HFFc6 (cell line): ENCODE measurements at regions not wholly inside any gene's neighbourhood (a gene's known extent, or its start where the extent isn't known, plus 50 kb on each side); places are given as distances from the start of the nearest gene placed in this dataset.
"Not testable (repeated sequence)": the region's sequence is repeated elsewhere in the genome, so short reads cannot be mapped to it uniquely, and the experiment has no call there.

ENCODE experiments used
- DNase-seq: peaks from one replicate; pipeline ENCODE4 v3.0.0-alpha.2; 2018
- H3K27ac Mint-ChIP-seq: 2 replicates; pipeline ENCODE4 v1.8.0; 2020; ENCODE audit warnings: mild to moderate bottlenecking, mixed read lengths
- H3K27me3 Mint-ChIP-seq: 2 replicates; pipeline ENCODE4 v1.8.0; 2021; ENCODE audit warnings: mild to moderate bottlenecking, moderate library complexity, mixed read lengths; ENCODE audit not compliant: insufficient read depth
- H3K36me3 Mint-ChIP-seq: 2 replicates; pipeline ENCODE4 v1.8.0; 2021; ENCODE audit warnings: low read depth, mixed read lengths
- H3K4me1 Mint-ChIP-seq: 2 replicates; pipeline ENCODE4 v1.8.0; 2020; ENCODE audit warnings: low read depth, mixed read lengths
- H3K4me3 Mint-ChIP-seq: 2 replicates; pipeline ENCODE4 v1.8.0; 2020; ENCODE audit warnings: mild to moderate bottlenecking, moderate library complexity, mixed read lengths
- H3K9me3 Mint-ChIP-seq: 2 replicates; pipeline ENCODE4 v1.8.0; 2020; ENCODE audit warnings: mild to moderate bottlenecking, mixed read lengths
- CTCF ChIP-seq: fragments of 200-600 bp; sonication (generic); IDR thresholded peaks from 2 replicates; pipeline ENCODE4 v1.5.0; 2021; ENCODE audit warnings: antibody characterized with exemption, mild to moderate bottlenecking

- no peak for TF ChIP-seq CTCF
- no peak for DNase-seq
- H3K36me3 Mint-ChIP-seq: no peaks in the 10 kb centered on the region
- no peaks in the 10 kb centered on the region for H3K9me3 Mint-ChIP-seq
- no peak overlapping the region for H3K4me3 Mint-ChIP-seq
- H3K27me3 Mint-ChIP-seq: no peaks in the 10 kb centered on the region; the same call in 1 of the 2 replicates
- H3K27ac Mint-ChIP-seq: no peak overlapping the region
- H3K4me1 Mint-ChIP-seq: no peaks in the 10 kb centered on the region
Observed at GRCh38 chrX:96591421-96591820, 93.2 kb upstream of the DIAPH2 start.

- not testable (repeated sequence) for H3K4me3 Mint-ChIP-seq, H3K36me3 Mint-ChIP-seq, H3K9me3 Mint-ChIP-seq, H3K27me3 Mint-ChIP-seq, DNase-seq, H3K4me1 Mint-ChIP-seq, H3K27ac Mint-ChIP-seq
Observed at GRCh38 chrX:96597847-96598246, 86.8 kb upstream of the DIAPH2 start.

- peak; percentile 35 for DNase-seq
- H3K9me3 Mint-ChIP-seq: no peaks in the 10 kb centered on the region
- no peak overlapping the region for H3K4me3 Mint-ChIP-seq
- H3K27me3 Mint-ChIP-seq: no peaks in the 10 kb centered on the region
- no peaks in the 10 kb centered on the region for H3K4me1 Mint-ChIP-seq
- TF ChIP-seq CTCF: no peak
- H3K27ac Mint-ChIP-seq: no peak overlapping the region
- H3K36me3 Mint-ChIP-seq: no peaks in the 10 kb centered on the region
Observed at GRCh38 chrX:96611619-96612362, 72.9 kb upstream of the DIAPH2 start.

GRCh38 chrX:96615448-96615847 lies 69.2 kb upstream of the DIAPH2 start:
- no peak for TF ChIP-seq CTCF
- Mint-ChIP-seq H3K9me3 (no peaks in the 10 kb centered on the region), H3K4me3 (no peak overlapping the region), H3K27me3 (no peaks in the 10 kb centered on the region), H3K4me1 (peaks cover 8% of the 10 kb centered on the region; the same call in 1 of the 2 replicates), H3K27ac (no peak overlapping the region), H3K36me3 (no peaks in the 10 kb centered on the region)
- DNase-seq: no peak

- no peaks in the 10 kb centered on the region for H3K9me3 Mint-ChIP-seq
- H3K4me3 Mint-ChIP-seq: no peak overlapping the region
- peaks cover 8% of the 10 kb centered on the region; the same call in 1 of the 2 replicates for H3K4me1 Mint-ChIP-seq
- no peak for TF ChIP-seq CTCF
- peak; percentile 35 for DNase-seq
- H3K27me3 Mint-ChIP-seq: peaks cover 2% of the 10 kb centered on the region; the same call in 1 of the 2 replicates
- no peak overlapping the region for H3K27ac Mint-ChIP-seq
- no peaks in the 10 kb centered on the region for H3K36me3 Mint-ChIP-seq
Observed at GRCh38 chrX:96619588-96619987, 65.1 kb upstream of the DIAPH2 start.

- no peak overlapping the region for H3K27ac Mint-ChIP-seq
- no peak for TF ChIP-seq CTCF
- no peaks in the 10 kb centered on the region for H3K36me3 Mint-ChIP-seq
- H3K4me3 Mint-ChIP-seq: no peak overlapping the region
- no peak for DNase-seq
- no peaks in the 10 kb centered on the region for H3K9me3 Mint-ChIP-seq
- H3K27me3 Mint-ChIP-seq: peaks cover 2% of the 10 kb centered on the region; the same call in 1 of the 2 replicates
- H3K4me1 Mint-ChIP-seq: peaks cover 8% of the 10 kb centered on the region; the same call in 1 of the 2 replicates
Observed at GRCh38 chrX:96621811-96622210, 62.8 kb upstream of the DIAPH2 start.
